HG02571 (cell line): ENCODE measurements at regions not wholly inside any gene's neighbourhood (a gene's known extent, or its start where the extent isn't known, plus 50 kb on each side); places are given as distances from the start of the nearest gene placed in this dataset.
"Not testable (repeated sequence)": the region's sequence is repeated elsewhere in the genome, so short reads cannot be mapped to it uniquely, and the experiment has no call there.

Experiments
- ATAC-seq: cut with Tn5 transposase; IDR thresholded peaks from one replicate; pipeline ENCODE4 v1.9.1; 2021; ENCODE audit warnings: mild to moderate bottlenecking, moderate library complexity; ENCODE audit not compliant: unreplicated experiment

DNA sequence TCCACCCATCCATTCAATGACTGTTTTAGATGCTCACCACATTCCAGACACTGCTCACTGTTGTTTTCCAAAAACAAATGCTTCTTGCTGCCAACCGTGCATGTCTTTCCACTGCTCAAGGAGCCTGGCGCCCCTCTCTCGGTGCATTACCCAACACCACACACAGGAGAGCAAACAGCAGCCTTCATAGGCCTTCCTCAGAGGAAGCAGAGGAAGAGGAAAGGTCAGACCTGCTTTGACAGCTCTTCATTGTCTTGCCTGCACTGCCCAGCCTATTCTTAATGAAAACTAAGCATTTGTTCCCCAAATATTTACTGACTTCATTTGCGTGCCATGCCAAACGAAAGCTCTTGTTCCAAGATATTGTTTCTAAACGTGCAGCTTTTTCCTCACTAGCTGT lies 1129.2 kb downstream of the TBC1D22A start:
- ATAC-seq, result no peak

DNA sequence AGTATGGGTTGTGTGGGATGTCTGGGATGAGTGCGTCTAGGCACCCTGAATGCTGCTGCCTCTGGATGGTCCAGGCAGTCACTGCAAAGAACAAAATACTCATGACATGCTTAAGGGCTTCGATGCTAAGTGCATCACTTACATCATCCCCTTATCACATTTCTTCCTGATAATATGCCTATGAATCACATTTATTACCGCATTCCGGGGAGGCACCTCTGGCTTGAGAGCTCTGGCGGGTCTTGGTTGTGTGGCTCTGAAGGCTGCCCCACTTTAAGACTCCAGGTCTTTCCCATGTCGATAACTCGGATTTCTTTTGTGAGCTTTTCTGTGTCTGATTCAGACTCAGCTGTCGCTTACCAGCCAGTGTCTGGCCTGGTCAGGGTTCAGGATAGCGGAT lies 1126.4 kb downstream of the TBC1D22A start:
- ATAC-seq, result no peak

DNA sequence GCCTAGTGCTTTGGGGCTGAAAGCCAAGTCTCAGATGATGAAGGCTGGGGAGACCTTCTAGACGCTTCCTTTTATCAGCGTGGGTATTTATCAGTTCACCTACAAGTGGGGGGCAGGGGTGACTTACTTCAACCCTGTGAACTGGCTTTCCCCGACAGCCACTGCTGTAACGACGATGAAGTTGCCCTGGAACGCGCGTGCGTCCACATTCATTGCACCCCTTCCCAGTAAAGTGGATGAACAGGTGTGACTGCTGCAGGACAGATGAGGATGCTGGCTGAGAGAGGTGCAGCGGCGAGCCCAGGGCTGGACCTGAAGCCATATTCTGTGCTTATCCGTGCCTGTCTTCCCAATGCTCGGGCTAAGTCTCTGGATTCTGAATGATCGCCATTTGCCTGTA lies 1122.3 kb downstream of the TBC1D22A start:
- no peak for ATAC-seq

DNA sequence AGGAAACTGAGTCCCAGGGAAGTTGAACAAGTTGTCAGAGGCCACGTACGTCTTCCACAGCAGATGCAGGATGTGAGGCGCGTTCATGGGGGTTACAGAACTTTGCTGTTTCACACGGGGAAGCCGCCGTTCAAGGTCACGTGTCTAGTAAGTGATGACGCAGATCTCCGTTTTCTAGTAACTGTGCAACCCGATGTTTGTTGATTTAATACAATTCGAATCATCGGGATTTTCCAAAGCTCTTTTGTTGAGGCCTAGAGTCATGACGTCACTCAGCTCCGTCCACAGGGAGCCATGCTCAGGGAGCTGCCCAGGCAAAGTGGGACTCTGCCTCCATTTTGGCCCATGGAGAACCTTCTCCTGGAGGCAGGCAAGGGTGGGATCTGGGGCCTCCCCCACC lies 1121.8 kb downstream of the TBC1D22A start:
- no peak for ATAC-seq

DNA sequence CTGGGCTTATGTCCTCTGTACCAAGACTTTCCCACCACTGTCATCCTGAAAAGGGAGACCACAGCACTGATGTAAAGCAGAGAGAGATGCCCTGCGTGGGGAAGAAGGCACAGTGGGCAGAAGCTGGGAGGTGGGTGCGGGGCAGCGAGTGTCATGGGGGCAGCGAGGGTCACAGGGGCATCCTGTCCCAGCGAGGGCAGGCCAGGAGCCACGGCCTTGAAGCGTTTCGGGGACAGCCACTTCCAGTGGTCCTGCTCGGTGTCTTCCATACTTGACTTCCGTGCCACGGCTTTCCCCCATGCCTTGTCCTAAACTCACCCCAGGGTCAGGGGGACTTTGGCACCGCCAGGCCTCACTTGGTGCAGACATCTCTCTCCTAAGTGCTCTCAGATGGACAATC lies 1121.3 kb downstream of the TBC1D22A start:
- ATAC-seq, result no peak

DNA sequence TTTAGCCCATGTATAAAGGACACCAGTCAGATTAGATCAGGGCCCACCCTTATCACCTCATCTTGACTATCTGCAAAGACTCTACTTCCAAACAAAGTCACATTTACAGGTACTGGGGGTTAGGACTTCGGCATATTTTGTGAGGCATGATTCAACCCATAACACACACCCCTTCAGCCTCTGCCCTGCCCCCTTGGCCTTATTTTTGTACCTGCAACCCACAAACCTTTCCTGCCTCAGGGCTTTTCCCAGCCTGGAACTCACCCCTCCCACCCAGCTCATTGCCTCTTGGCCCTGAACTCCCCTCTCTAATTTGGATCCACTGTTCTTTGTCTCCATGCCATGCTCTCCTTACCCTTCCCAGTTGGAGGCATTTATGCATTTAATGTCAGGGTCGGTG lies 1116.9 kb downstream of the TBC1D22A start:
- no peak for ATAC-seq

DNA sequence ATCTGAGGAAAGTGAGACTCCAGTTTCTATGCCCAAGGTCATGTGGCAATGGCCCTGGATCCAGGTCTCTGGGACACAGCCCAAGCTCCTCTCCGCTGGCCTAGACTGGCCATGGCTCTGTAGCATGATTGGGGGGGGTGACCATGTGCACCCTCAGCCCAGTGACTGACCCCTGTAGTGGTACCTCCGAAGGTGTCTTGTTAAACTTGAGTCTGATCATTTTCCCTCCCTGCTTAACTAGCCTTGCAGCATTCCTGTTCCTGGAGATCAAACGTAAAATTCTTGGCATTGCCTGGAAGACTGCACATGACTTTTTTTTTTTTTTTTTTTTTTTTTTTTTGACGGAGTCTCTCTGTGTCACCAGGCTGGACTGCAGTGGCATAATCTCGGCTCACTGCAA lies 1116.0 kb downstream of the TBC1D22A start:
- no peak for ATAC-seq

DNA sequence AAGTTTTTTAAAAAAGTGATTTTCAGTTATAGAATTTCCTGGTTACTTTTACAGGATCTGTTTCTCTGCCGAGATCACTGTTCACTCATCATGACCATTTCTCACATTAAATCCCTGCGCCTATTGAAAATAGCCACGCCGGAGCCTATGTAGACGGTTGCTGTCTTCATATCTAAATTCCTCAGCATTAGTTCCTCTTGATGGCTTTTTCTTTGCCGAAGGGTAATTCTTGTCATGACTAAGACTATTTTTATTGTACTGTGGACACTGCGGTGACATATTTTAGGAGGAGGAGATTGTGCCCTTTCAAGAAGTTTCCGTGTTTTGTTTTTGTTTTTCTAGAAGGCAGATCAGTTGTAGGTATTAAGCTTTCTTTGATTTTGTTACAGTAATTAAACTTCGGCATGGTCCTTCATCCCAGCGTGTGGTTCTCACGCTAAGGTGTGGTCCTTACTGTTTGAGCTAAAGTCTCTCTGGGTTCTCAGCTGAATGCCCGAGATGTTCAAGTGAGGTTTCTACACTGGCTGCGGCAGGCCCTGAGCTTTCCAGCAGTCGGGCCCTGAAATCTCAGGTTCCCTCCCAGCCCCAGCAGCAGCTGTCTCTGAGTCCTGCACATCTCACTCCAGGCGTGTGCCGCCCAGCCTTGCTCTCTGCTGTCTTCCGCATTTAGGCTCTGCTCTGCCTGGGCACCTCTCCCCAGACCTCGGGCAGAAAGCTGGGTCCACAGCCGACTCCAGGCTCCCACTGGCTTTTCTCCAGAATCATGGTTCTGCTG lies 1110.5 kb downstream of the TBC1D22A start:
- ATAC-seq, result no peak

DNA sequence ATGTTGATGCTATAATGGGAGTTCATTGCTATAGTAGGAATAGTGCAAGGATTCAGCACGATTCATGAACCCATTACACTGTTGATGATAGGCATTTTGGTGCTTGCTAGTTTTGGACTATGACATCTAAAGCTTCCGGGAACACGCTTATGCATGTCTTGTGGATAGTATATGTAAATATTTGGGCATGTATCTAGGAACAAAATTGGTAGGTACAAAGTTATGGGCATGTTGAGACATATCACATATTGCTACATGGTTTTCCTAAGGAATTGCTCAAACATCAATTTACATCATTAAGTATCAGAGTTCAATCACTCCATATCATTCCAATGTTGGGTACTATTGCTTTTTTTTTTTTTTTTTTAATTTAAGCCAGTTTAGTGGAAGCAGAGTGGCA lies 1103.2 kb downstream of the TBC1D22A start:
- no peak for ATAC-seq

DNA sequence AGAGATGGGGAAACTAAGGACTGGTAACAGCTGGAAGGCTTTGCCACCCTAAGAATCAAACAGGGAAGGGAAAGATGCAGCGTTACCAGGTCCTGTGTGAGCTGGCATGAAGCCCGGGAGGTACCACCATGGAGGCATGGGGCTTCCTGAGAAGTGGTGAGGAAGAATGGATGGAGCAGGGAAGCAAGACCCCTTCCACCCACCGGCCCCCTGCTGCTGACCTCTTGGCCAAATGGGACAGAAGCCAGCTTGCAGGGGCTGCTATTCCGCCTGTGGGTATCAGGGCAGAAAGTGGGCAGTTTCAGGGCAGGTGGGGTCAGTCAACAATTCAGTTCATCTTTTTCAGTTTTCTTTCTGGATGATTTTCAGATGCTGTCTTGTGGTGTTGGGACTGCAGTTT lies 1099.9 kb downstream of the TBC1D22A start:
- ATAC-seq, result no peak

DNA sequence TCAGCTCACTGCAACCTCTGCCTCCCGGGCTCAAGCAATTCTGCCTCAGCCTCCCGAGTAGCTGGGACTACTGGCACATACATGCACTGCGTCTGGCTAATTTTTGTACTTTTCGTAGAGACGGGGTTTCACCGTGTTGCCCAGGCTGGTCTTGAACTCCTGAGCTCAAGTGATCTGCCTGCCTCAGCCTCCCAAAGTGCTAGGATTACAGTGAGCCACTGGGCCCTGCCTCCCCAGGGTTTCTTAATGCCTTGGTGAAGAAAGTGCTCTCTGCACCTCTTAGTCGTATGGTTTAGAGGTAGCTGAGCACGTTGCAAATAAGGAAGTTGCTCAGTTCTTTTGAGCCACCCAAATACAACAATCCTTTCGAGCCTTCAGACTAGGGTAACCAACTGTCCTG lies 1098.5 kb downstream of the TBC1D22A start:
- ATAC-seq, result not testable (repeated sequence)

DNA sequence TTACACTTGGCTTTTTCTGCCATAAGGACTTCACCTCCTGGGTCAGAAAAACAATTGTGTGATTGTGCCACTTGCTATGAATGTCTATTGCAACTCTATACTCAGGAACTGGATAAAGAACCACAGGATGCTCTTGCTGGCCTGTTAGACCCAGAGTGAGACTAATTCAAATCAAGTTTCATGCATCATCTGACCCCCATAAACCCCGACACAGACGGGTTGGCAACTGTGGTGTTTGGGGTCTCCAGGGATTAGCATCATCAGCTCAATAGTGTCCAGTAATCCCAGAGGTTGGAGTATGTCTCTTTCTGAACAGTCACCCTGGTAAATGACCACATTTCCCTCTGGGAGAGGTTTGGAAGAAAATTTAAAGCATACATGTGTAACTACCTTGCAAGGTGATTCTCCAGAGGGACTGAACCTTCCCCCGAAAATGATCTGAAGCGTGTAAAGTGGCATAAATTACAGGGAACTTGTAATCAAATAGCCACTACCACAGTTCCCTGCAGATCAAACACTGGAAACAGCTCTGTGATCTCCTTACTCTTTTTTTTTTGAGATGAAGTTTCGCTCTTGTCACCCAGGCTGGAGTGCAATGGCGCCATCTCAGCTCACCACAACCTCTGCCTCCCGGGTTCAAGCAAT lies 1097.6 kb downstream of the TBC1D22A start:
- no peak for ATAC-seq

DNA sequence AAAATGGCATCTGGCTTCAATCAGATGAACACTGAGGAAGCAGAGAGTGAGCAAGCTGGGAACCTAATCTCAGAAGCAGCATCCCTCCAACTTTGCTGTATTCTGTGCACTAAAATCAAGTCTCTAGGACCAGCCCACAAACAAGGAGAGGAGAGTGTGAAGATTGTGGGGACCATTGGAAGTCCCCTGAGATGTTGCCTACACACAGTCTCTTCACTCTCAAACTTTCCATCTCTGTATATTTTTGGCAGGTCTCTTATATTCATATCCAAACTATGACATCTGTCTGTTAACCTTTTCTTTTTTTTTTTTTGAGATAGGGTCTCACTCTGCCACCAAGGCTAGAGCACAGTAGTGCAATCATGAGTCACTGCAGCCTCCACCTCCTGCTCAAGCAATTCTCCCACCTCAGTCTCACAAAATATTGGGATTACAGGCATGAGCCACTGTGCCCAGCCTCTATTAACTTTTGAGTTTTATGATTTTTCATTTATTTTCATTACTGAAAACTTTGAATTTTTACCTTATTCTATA lies 1096.4 kb downstream of the TBC1D22A start:
- no peak for ATAC-seq

DNA sequence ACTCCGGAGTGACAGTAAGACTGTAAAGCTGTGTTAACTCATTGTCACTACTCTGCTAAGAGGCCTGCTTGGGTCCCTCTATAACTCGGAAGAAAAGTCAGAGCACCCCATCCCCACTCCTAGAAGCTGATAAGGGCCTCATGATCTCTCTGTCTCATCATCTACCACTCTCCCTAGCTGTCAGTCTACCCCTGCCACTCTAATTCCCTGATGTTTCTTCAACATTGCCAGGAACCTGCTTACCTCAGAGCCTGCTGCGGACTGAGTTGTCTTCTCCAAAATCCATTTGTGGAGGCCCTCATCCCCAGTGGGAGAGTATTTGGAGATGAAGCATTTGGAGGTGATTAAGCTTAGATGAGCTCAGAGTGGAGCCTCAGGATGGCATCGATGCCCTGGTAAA lies 1092.2 kb downstream of the TBC1D22A start:
- no peak for ATAC-seq

DNA sequence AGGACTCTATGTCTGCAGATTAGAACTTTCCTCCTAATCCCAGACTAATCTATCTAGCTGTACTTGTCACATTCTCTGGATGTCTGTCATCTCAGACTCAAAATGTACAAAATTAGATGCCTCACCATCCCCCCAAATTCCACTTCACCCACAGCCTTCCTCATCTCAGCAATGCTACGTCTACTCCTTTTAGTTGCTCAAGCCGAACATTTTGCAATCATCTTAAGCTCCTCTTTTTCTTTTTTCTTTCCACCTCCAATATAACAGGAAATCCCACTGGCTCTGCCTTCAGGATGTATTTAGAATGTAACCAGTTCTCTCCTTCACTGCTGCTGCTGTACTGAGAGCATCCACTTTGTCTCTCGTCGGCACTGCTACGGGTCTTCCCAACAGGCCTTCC lies 1091.8 kb downstream of the TBC1D22A start:
- no peak for ATAC-seq

DNA sequence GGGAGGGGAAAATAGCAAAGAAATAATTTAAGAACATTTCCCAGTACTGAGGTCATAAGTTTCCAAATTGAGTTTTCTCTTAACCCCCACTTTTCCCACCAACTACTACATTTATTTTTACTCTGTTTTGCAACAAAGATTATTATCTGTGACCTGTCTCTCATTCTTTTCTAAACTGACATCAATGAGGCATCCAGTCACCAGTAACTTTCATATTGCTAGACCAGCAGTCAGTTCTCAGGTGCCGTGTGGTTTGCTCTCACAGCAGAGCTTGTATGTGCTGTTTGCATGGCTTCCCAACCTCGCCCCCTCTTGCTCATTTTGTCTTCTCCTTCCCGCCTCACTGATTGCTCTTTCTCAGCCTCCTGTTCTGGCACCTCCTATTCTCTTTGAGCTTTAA lies 1091.3 kb downstream of the TBC1D22A start:
- no peak for ATAC-seq

DNA sequence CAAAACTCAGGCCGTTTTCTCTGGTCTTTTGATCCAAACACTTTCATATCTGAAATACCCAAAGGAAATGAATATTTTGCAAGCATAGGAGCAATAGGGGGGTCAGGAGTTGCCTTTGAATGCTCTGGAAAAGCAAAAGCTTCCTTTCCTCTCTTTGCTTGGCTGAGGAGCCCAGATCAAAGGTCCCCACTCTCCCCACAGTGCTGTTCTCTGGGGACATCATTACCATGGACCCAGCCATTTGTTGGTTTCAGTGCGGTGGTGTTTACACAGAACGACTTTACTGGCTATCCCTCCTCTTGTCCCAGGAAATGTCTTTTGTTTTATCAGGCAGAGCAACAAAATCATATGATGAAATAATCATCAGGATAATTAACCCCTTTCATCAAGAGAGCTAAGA lies 1089.1 kb downstream of the TBC1D22A start:
- ATAC-seq, result no peak

DNA sequence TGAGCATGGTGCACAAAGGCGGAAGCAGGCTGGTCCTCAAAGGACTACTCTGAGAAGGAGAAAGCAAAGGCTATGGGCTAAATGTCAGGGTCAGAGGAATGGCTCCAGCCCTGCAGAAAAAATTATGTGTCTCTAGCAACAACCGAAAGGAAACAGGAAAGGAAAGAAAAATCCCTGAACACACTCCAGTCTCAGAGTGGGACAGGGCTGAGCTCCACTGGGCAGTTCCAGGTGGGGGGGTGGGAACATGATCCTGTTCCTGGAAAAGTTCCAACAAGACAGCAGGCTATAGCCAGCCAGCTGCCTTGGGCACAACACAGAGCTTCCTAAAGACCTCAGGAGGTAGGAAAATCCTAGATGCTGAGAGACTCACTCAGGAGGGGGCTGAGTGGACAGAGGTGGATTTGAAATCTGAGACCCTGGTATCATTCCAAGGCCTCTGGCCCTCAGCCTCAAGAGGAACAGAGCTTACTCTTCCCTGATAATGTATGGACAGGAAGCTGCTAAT lies 1088.2 kb downstream of the TBC1D22A start:
- no peak for ATAC-seq

DNA sequence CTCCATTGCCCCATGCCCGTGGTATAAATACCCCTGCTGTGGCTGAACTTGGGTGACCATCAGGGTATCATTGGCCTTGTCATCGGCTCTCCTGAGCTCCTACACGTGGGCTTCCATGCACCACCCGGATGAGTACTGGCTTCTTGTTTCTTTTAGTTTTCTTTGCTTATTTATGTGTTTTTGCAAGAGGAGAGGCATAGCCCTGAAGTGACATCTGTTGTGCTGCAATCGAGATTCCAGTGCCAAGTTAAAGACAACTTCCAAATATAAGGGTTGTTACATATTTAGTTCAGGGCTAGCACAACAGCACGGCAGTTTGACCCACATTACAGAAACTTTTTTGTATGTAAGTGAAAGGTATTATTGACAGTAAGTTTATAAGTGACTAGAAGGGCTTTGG lies 1087.1 kb downstream of the TBC1D22A start:
- ATAC-seq, result no peak

DNA sequence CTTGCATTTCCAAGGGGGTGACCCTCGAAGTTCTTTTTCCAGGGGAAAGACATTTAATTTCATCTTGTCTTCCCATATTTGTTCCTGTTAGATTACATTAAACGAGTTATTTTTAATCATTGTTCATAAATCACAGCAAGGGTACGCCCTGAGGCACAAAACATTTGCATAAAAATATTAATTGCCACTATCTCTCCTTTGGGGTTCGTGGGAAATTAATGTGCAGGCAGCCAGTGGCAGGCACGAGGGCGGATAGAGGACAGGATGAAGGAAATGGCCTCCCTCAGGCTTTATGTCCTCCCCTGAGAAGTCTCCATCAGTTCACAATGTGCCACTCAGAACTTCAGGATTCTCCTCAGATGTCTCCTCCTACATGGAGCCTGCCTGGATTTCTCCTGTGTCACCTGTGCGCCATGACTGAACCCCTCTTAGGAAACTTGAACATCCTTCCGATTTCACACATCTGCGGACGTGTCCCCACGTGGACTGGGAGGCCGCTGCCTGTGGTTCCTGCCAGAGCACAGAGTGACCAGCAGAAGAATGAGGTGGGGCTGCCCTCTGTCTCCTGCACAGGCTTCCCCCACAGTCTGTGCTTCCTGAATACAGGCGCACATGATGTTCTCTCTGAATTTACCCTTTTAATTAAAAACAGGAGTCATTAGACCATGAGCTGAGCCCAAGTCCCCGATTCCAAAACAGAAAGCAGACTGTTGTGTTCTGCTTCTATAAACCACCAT lies 1085.9 kb downstream of the TBC1D22A start:
- ATAC-seq, result no peak

DNA sequence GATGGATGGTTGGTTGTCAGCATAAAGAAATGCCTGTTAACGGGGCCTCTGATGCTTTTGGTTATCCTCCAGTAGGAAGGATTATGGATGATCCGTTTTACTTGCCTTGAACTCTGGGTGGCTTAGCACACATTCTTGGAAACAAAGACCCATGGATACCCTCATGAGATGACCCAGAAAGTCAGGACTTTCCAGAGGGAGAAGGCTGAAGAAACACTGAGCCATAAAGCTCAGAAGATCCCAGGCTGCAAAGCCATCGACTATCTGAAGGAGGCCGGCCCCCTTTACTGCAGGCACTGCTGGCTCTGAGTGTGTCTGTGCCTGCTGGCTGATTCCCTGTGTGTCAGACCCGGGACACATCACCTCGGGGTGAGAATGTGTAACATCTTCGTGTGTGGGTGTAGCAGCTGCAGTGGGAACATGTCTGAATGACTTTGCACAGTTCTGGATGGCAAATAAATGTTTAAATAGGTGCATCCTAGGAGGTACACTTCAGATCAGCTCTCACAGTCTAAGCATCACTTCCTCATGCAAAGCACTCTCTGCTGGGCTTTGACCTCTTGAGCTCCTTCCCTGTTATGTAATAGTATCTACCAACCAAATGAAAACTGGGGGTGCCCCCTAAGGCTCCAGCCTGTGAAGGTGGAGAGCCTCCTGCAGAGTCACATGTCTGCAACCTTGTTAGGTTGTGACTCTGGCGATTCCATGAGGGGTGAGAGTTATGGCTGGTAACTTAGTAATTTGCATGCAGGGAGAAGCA lies 1084.9 kb downstream of the TBC1D22A start:
- ATAC-seq, result no peak
